ENCODE measurements at regions not wholly inside any gene's neighbourhood (a gene's known extent, or its start where the extent isn't known, plus 50 kb on each side); places are given as distances from the start of the nearest gene placed in this dataset.

GRCh38 chr9:90547896-90548295, 94.7 kb downstream of the DIRAS2 start:
- Histone ChIP-seq H3K4me3 (no peak overlapping the region), H3K27ac (no peak overlapping the region), H3K27me3 (no peaks in the 10 kb centered on the region), H3K36me3 (no peaks in the 10 kb centered on the region), H3K9me3 (peaks cover 0 to 4% (median 2%) of the 10 kb centered on the region in 4 donors), H3K4me1 (no peaks in the 10 kb centered on the region)
- 77 to 85% methylated on average over 2 of the region's 2 CpGs for WGBS, 2 donors
- DNase-seq (no peak), ATAC-seq (ENCODE audit: low FRiP score in 2 of 2) (no peak)
- TF ChIP-seq CTCF (IDR thresholded peaks at IDR 0.05) (no peak), EP300 (IDR thresholded peaks at IDR 0.05) (no peak), POLR2A (IDR thresholded peaks at IDR 0.05) (no peak), POLR2AphosphoS5 (IDR thresholded peaks at IDR 0.05) (no peak)

- peaks cover 0 to 4% (median 2%) of the 10 kb centered on the region in 4 donors for H3K9me3 ChIP-seq
- H3K27ac ChIP-seq, result no peak overlapping the region
- H3K4me1 ChIP-seq, result no peaks in the 10 kb centered on the region
- TF ChIP-seq CTCF (IDR thresholded peaks at IDR 0.05) (no peak), POLR2A (IDR thresholded peaks at IDR 0.05) (no peak), POLR2AphosphoS5 (IDR thresholded peaks at IDR 0.05) (no peak), EP300 (IDR thresholded peaks at IDR 0.05) (no peak)
- H3K27me3 ChIP-seq, result no peaks in the 10 kb centered on the region
- ATAC-seq (ENCODE audit: low FRiP score in 2 of 2) (no peak), DNase-seq (no peak)
- WGBS, 2 donors, result 73 to 82% methylated on average over 1 of the region's 1 CpG
- H3K4me3 ChIP-seq, result no peak overlapping the region
- H3K36me3 ChIP-seq, result no peaks in the 10 kb centered on the region
These were observed 90.3 kb downstream of the DIRAS2 start for GRCh38 chr9:90552317-90552716.

GRCh38 chr9:90555351-90556057, 87.1 kb downstream of the DIRAS2 start:
- Histone ChIP-seq H3K9me3 (no peaks in the 10 kb centered on the region), H3K36me3 (no peaks in the 10 kb centered on the region), H3K4me3 (no peak overlapping the region), H3K27me3 (no peaks in the 10 kb centered on the region), H3K4me1 (no peaks in the 10 kb centered on the region), H3K27ac (no peak overlapping the region)
- ATAC-seq (ENCODE audit: low FRiP score in 2 of 2), result no peak
- TF ChIP-seq POLR2AphosphoS5 (IDR thresholded peaks at IDR 0.05) (no peak), EP300 (IDR thresholded peaks at IDR 0.05) (no peak), CTCF (IDR thresholded peaks at IDR 0.05) (no peak), POLR2A (IDR thresholded peaks at IDR 0.05) (no peak)
- 50 to 56% methylated on average over 7 of the region's 7 CpGs for whole genome bisulfite sequencing, 2 donors
- no peak for DNase-seq

- DNase-seq (no peak), ATAC-seq (ENCODE audit: low FRiP score in 2 of 2) (no peak)
- H3K27me3 ChIP-seq, result no peaks in the 10 kb centered on the region
- TF ChIP-seq POLR2AphosphoS5 (IDR thresholded peaks at IDR 0.05), result no peak
- no peaks in the 10 kb centered on the region for H3K9me3 ChIP-seq
- H3K27ac ChIP-seq, result no peak overlapping the region
- no peaks in the 10 kb centered on the region for H3K4me1 ChIP-seq
- WGBS, 2 donors, result 80 to 84% methylated on average over 5 of the region's 5 CpGs
- no peaks in the 10 kb centered on the region for H3K36me3 ChIP-seq
- no peak overlapping the region for H3K4me3 ChIP-seq
These were observed 85.5 kb downstream of the DIRAS2 start for GRCh38 chr9:90556897-90557675.

- ATAC-seq (ENCODE audit: low FRiP score in 2 of 2) (no peak), DNase-seq (no peak)
- Histone ChIP-seq H3K36me3 (no peaks in the 10 kb centered on the region), H3K9me3 (no peaks in the 10 kb centered on the region), H3K4me1 (no peaks in the 10 kb centered on the region), H3K27ac (no peak overlapping the region), H3K4me3 (no peak overlapping the region), H3K27me3 (no peaks in the 10 kb centered on the region)
- TF ChIP-seq POLR2A (IDR thresholded peaks at IDR 0.05), result no peak
- no peak for TF ChIP-seq POLR2AphosphoS5 (IDR thresholded peaks at IDR 0.05)
- TF ChIP-seq CTCF (IDR thresholded peaks at IDR 0.05), result no peak
- no peak for TF ChIP-seq EP300 (IDR thresholded peaks at IDR 0.05)
- 68 to 72% methylated on average over 7 to 9 of the region's 9 CpGs for WGBS, 2 donors
These were observed 83.2 kb downstream of the DIRAS2 start for GRCh38 chr9:90559075-90560073.

Measured in upper lobe of left lung (tissue), 6 donors.